K562 (cell line): ENCODE measurements at regions not wholly inside any gene's neighbourhood (a gene's known extent, or its start where the extent isn't known, plus 50 kb on each side); places are given as distances from the start of the nearest gene placed in this dataset.

Experiments
- ATAC-seq: fragments of 200-7000 bp; cut with Tn5 transposase; 3 replicates; pipeline ENCODE4 v1.9.1; 2020; ENCODE audit warnings: moderate library complexity
- BruUV-seq: library from RNA; stranded (reverse); fragments of 400-500 nt; replicated peaks from 2 replicates; lab custom pipeline; 2021; lab: Mats Ljungman, UMichigan
- CTCF ChIA-PET: fragments of 300-600 bp; formaldehyde crosslinking; extraction: SDS; loops from one replicate; lab custom pipeline; 2021; ENCODE audit warnings: low intra/inter-chr PET ratio; lab: Yijun Ruan, JAX
- POLR2A ChIA-PET: fragments of 300-600, 350-650 bp; sonication (Branson Sonifier 250); formaldehyde crosslinking; extraction: SDS; loops from one replicate; lab custom pipeline; 2021; ENCODE audit warnings: antibody characterized with exemption, inconsistent platforms; lab: Yijun Ruan, JAX
- DNase-seq, 4 experiments: peaks; one replicate each; pipeline versions ENCODE4 v3.0.0 to v3.0.0-alpha.2; 2011 to 2018; ENCODE audit warnings: low spot score in 3 of 4, mixed read lengths in 3 of 4; ENCODE audit errors: extremely low read depth in 1 of 4
- FAIRE-seq: peaks from 2 replicates; lab custom pipeline; 2011; peaks lifted over from hg19 to GRCh38; lab: Jason Lieb, UNC
- H2AFZ ChIP-seq: 2 replicates; pipeline ENCODE4 v1.6.0; 2011; ENCODE audit warnings: low read depth, low read length, control low read depth, inconsistent platforms
- H3K27ac ChIP-seq: fragments of 200-600 bp; 3 replicates; pipeline ENCODE4 v1.8.0; 2011; ENCODE audit warnings: low read depth, mild to moderate bottlenecking, control low read depth, inconsistent platforms, low read length, moderate library complexity, mixed read lengths; ENCODE audit errors: extremely low read depth
- H3K27me3 ChIP-seq, 2 experiments: fragments of 300-600 bp in 1 of 2; 2 replicates in 1 of 2; 3 replicates in 1 of 2; pipeline versions ENCODE4 v1.6.0 to v1.8.0; 2011; ENCODE audit warnings: inconsistent platforms in 2 of 2, low read length in 2 of 2, mild to moderate bottlenecking in 1 of 2, mixed read lengths in 1 of 2, moderate library complexity in 1 of 2; ENCODE audit not compliant: control insufficient read depth in 2 of 2, insufficient read depth in 2 of 2
- H3K36me3 ChIP-seq: fragments of 300-600 bp; 3 replicates; pipeline ENCODE4 v1.8.0; 2011; ENCODE audit warnings: mild to moderate bottlenecking, low read length, inconsistent platforms; ENCODE audit not compliant: control insufficient read depth, insufficient read depth
- H3K4me1 ChIP-seq, 2 experiments: fragments of 200-600 bp in 1 of 2; replicated peaks in 1 of 2; 2 replicates in 1 of 2; 3 replicates in 1 of 2; pipeline versions ENCODE4 v1.5.1 to v1.8.0; 2011; ENCODE audit warnings: inconsistent platforms in 2 of 2, low read length in 2 of 2, mild to moderate bottlenecking in 1 of 2, mixed read lengths in 1 of 2, moderate library complexity in 1 of 2; ENCODE audit not compliant: control insufficient read depth in 2 of 2, insufficient read depth in 2 of 2
- H3K4me2 ChIP-seq: 2 replicates; pipeline ENCODE4 v1.6.1; 2011; ENCODE audit warnings: low read length, control low read depth, inconsistent platforms, mixed read lengths; ENCODE audit not compliant: insufficient read depth
- H3K4me3 ChIP-seq: fragments of 200-600 bp; sonication (generic), shearing (Covaris generic); 2 replicates; pipeline ENCODE4 v1.5.1; 2016; ENCODE audit warnings: control low read depth, inconsistent platforms
- H3K79me2 ChIP-seq: fragments of 200-600 bp; 3 replicates; pipeline ENCODE4 v1.8.0; 2011; ENCODE audit warnings: low read length, inconsistent platforms; ENCODE audit not compliant: control insufficient read depth, insufficient read depth
- H3K9ac ChIP-seq, 2 experiments: 2 replicates each; pipeline versions ENCODE4 v1.6.0 to v1.6.1; 2011; ENCODE audit warnings: low read depth in 2 of 2, low read length in 2 of 2, control low read depth in 1 of 2, inconsistent platforms in 1 of 2, mild to moderate bottlenecking in 1 of 2, mixed read lengths in 1 of 2; ENCODE audit not compliant: insufficient read depth in 1 of 2
- H3K9me1 ChIP-seq: one replicate; pipeline ENCODE4 v1.6.0; 2011; ENCODE audit warnings: inconsistent platforms, mild to moderate bottlenecking, low read length, moderate library complexity; ENCODE audit not compliant: control insufficient read depth, insufficient read depth
- H3K9me3 ChIP-seq: replicated peaks from 2 replicates; pipeline ENCODE4 v1.5.1; 2011; ENCODE audit warnings: low read depth, low read length, inconsistent platforms; ENCODE audit not compliant: control insufficient read depth, insufficient read depth
- H4K20me1 ChIP-seq: replicated peaks from 2 replicates; pipeline ENCODE4 v1.6.1; 2011; ENCODE audit warnings: low read length, inconsistent platforms, mixed read lengths; ENCODE audit not compliant: control insufficient read depth, insufficient read depth
- ATF3 ChIP-seq, 2 experiments: fragments of 450-650 bp in 1 of 2; sonication (generic) in 1 of 2; formaldehyde crosslinking in 1 of 2; IDR thresholded peaks in 1 of 2; conservative IDR thresholded peaks in 1 of 2; 2 replicates each; pipeline versions ENCODE4 v1.6.1 to v1.8.1; 2016 to 2023; ENCODE audit warnings: mild to moderate bottlenecking in 2 of 2, moderate library complexity in 2 of 2, inconsistent platforms in 1 of 2, missing genetic modification reagents in 1 of 2
- HIVEP1 ChIP-seq: fragments of 250-450 bp; sonication (Bioruptor Pico); IDR thresholded peaks from 2 replicates; pipeline ENCODE4 v1.4.0; 2020; ENCODE audit warnings: mild to moderate bottlenecking
- MBD2 ChIP-seq: sonication (generic); IDR thresholded peaks from 2 replicates; pipeline ENCODE4 v1.6.1; 2016; ENCODE audit warnings: low read depth, borderline replicate concordance
- MCM2 ChIP-seq: fragments of 450-650 bp; IDR thresholded peaks from 2 replicates; pipeline ENCODE4 v1.6.1; 2017; ENCODE audit warnings: low read depth, mild to moderate bottlenecking
- MYC ChIP-seq, 2 experiments: fragments of 250-450 bp in 1 of 2; sonication (Bioruptor Pico) in 1 of 2; IDR thresholded peaks; 2 replicates each; pipeline versions ENCODE4 v1.5.1 to v1.6.1; 2012 to 2021; ENCODE audit warnings: low read depth in 2 of 2, borderline replicate concordance in 1 of 2, improper control_type of control experiment in 1 of 2, low read length in 1 of 2, mild to moderate bottlenecking in 1 of 2, moderate library complexity in 1 of 2
- NFE2L1 ChIP-seq: fragments of 450-650 bp; IDR thresholded peaks from 2 replicates; pipeline ENCODE4 v1.6.1; 2016; ENCODE audit warnings: missing genetic modification characterization, low read depth, mild to moderate bottlenecking, missing compliant biosample characterization, moderate library complexity, borderline replicate concordance
- NFIC ChIP-seq: fragments of 450-650 bp; IDR thresholded peaks from 2 replicates; pipeline ENCODE4 v1.6.1; 2017; ENCODE audit warnings: mild to moderate bottlenecking, inconsistent platforms
- RFX1 ChIP-seq: fragments of 450-650 bp; IDR thresholded peaks from 2 replicates; pipeline ENCODE4 v1.6.1; 2016; ENCODE audit warnings: mild to moderate bottlenecking, moderate library complexity
- SMAD2 ChIP-seq: fragments of 150-350 bp; IDR thresholded peaks from 2 replicates; pipeline ENCODE4 v1.6.1; 2014; ENCODE audit warnings: low read depth, mild to moderate bottlenecking, low read length
- TCF7L2 ChIP-seq: fragments of 150-350 bp; IDR thresholded peaks from 2 replicates; pipeline ENCODE4 v1.6.1; 2016; ENCODE audit warnings: low read depth, mild to moderate bottlenecking, low read length, moderate library complexity
- USF2 ChIP-seq: sonication (generic); formaldehyde crosslinking; IDR thresholded peaks from 2 replicates; pipeline ENCODE4 v1.5.0; 2020; ENCODE audit warnings: missing genetic modification reagents
- ZBTB1 ChIP-seq: sonication (generic); formaldehyde crosslinking; IDR thresholded peaks from 2 replicates; pipeline ENCODE4 v1.8.1; 2023; ENCODE audit warnings: missing genetic modification reagents, low read depth, mild to moderate bottlenecking, borderline replicate concordance
- ZBTB17 ChIP-seq: fragments of 450-650 bp; formaldehyde crosslinking; IDR thresholded peaks from 2 replicates; pipeline ENCODE4 v1.4.0; 2020; ENCODE audit warnings: mild to moderate bottlenecking
- ZBTB33 ChIP-seq: sonication (generic); formaldehyde crosslinking; IDR thresholded peaks from 2 replicates; pipeline ENCODE4 v1.8.1; 2023; ENCODE audit warnings: mild to moderate bottlenecking, missing genetic modification reagents
- ZFP30 ChIP-seq: fragments of 250-450 bp; sonication (Bioruptor Pico); IDR thresholded peaks from 2 replicates; pipeline ENCODE4 v1.8.0; 2022; ENCODE audit warnings: moderate library complexity, mild to moderate bottlenecking, inconsistent platforms, borderline replicate concordance
- WGBS: fragments of 100-300 bp; shearing (Covaris generic); methylation state at CpG from one replicate; pipeline ENCODE4 v1.1.6; 2016; ENCODE audit warnings: low coverage, mixed read lengths; ENCODE audit not compliant: insufficient coverage; ENCODE audit errors: missing lambda C conversion rate; 5-methylcytosine and 5-hydroxymethylcytosine counted together
- in situ Hi-C: fragments of 300-500 bp; cut with MboI; formaldehyde crosslinking; loops from 4 replicates; pipeline ENCODE4 v1.15.0; 2018; ENCODE audit warnings: inconsistent platforms, mixed read lengths
- intact Hi-C: fragments of 100-400 bp; cut with micrococcal nuclease; formaldehyde crosslinking; loops from 2 replicates; pipeline ENCODE4 v1.14.2; 2022

GRCh38 chr1:177431123-177431522 lies 260.4 kb downstream of the BRINP2 start:
- FAIRE-seq (no peak), DNase-seq (no peak), ATAC-seq (no peak)
- TF ChIP-seq HIVEP1 (CRISPR knock-in tag) (no peak), ATF3 (IDR thresholded peaks at IDR 0.05) (no peak), ATF3 (CRISPR knock-in tag; conservative IDR thresholded peaks at IDR 0.05) (no peak), ZBTB1 (no peak), NFIC (no peak), SMAD2 (no peak), MCM2 (no peak), MYC (IDR thresholded peaks at IDR 0.05; ENCODE audit: low read depth, low read length) (no peak), MYC (CRISPR knock-in tag; IDR thresholded peaks at IDR 0.05; ENCODE audit: borderline replicate concordance, low read depth) (no peak), TCF7L2 (no peak), ZBTB33 (CRISPR knock-in tag) (no peak), MBD2 (no peak), USF2 (no peak), NFE2L1 (tag) (no peak), ZFP30 (CRISPR knock-in tag) (no peak), RFX1 (no peak), ZBTB17 (no peak)
- no TSS peak for BruUV-seq
- Histone ChIP-seq H3K9me3 (no peaks in the 10 kb centered on the region; the same call in 1 of the 2 replicates), H3K27ac (no peak overlapping the region), H4K20me1 (no peaks in the 10 kb centered on the region), H2AFZ (no peak overlapping the region), H3K9me1 (no peaks in the 10 kb centered on the region), H3K4me3 (no peak overlapping the region), H3K79me2 (no peaks in the 10 kb centered on the region), H3K36me3 (no peaks in the 10 kb centered on the region), H3K4me1 (no peaks in the 10 kb centered on the region), H3K4me2 (no peak overlapping the region), H3K9ac (no peak overlapping the region), H3K27me3 (no peaks in the 10 kb centered on the region)
- ChIA-PET CTCF (no interaction called here), POLR2A (no interaction called here)
- WGBS: 0% methylated on average over 1 of the region's 1 CpG
- intact Hi-C loops (no loop called here), in situ Hi-C loops (no loop called here)
